ELF-1 (cell line): ENCODE measurements at regions not wholly inside any gene's neighbourhood (a gene's known extent, or its start where the extent isn't known, plus 50 kb on each side); places are given as distances from the start of the nearest gene placed in this dataset.

Source experiments
- DNase-seq: peaks from one replicate; pipeline ENCODE4 v3.0.0-alpha.2; 2016; ENCODE audit warnings: low read depth, low spot score

DNA sequence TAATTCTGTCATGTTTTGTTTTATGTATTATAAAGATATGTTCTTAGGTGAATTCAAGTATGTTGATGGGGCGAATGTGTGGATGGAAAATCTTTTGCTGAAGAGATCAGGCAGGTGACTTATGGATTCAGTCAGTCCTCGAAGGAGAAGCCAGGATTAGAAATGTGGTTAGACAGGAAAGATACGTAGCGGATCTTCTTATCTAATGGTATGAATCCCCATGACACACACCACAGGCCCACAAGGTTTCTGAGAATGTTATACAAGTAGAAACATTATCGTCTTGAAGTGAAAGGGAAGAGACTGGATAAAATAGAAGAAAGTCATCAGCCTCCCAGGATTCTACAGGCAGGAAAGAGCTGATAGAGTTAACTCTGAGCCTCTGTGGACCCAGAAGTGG is 69.0 kb upstream of the RFXAP start:
- no peak for DNase-seq

DNA sequence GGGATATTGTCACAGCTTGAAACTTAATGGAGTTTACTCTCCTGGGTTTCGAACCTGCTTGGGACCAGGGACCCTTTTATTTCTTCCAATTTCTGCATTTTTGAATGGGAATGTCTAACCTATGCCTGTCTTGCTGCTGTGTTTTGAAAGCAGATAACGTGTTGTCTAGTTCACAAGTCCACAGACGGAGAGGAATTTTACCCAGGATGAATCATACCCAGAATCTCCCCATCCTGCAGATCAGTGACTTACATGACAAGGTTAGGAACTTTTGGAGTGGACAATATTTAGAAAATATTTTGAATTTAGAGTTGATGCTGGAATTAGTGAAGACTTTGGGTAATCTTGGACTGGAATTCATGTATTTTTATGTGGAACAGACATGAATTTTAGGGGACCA is 68.6 kb upstream of the RFXAP start:
- DNase-seq: no peak

DNA sequence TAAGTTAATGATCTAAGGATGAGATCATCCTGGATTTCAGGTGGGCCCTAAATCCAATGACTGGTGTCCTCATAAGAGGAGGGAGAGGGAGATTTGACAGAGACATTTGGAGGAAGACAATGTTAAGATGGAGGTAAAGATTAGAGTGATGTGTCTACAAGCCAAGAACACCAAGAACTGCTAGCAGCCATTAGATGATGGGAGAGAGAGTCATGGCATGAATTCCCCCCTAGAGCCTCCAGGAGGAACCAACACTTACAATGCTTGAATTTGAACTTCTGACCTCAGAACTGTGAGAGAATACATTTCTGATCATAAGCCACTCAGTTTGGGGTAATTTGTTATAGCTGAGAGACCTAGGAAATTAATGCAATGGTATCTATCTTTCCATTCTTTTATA is 68.1 kb upstream of the RFXAP start:
- DNase-seq: no peak

DNA sequence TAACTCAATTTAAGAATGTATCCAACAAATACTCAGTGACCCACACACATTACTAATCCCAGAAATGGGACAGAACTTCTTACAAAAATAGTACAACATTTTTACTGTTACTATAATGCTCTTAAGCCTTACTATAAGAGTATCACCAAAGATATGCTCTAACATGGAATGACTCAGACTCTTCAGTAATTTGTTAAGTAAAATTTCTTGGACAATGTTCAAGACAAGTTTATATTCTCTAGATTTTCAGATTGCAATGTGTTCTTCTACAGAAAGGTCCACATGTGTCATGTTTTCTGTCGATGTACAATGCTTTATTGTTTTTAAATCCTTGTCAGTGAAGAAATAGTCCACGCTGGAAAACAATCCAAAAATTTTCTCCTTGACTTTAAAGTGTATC is 66.3 kb upstream of the RFXAP start:
- DNase-seq: no peak

DNA sequence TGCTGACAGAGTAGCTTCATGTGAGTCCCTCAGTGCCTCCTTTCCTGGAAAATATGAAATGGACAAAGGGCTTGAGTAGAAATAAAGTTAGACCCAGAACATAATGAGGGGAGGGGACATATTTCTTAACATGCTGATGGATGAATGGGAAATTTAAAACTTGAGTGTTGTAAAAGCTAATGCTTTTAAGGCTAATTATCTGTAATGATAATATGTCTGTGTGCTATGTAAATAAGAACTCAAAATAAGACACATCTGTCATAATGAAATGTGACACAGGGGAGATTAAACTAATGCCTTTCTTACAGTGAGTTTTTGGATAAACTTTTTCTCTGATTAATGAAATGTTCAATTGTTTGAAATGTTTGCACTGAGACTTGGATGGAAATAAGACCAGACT is 65.8 kb upstream of the RFXAP start:
- no peak for DNase-seq

DNA sequence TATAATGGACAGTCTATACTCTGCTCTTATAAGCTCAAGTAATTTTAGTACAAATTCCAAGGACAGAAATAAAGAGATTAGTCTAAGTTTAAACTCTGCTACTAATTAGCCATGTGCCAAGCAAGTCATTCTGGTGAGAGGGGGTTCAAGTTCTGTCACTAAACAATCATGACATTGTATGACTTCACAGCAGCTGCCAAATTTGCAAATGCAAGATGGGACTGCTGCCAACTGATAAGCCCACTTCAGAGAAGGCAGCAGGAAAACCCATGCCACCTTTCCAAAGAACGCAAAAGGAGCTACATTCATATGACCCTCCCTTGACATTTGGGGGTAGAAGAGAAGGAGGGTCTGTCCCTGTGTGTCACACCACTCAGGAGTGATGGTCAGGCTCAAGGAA is 60.7 kb upstream of the RFXAP start:
- no peak for DNase-seq

DNA sequence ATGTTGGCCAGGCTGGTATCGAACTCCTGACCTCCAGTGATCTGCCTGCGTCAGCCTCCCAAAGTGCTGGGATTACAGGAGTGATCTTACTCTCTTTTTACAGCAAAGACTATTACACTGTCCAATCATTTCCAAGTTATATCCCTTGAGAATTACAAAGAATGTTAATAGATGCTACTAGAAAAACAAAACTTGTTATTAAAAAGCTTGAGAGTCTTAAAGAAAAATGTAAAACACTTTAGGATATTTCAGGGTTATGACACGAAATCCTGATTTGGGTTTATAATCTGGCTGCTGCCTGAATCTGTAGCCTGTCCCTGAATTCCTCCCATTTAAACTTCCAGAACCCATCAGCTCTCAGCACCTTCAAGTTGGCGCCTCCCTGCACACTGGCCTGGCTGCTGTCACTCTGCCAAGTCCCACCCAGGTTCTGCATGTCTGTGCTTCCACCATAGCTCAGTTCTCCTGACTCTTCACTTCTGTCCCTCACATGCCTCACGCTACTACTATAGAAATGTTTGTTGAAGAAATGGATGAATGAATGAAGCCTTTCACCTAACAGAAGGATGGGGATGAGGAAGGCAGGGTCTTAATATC is 55.8 kb upstream of the RFXAP start:
- DNase-seq: no peak

DNA sequence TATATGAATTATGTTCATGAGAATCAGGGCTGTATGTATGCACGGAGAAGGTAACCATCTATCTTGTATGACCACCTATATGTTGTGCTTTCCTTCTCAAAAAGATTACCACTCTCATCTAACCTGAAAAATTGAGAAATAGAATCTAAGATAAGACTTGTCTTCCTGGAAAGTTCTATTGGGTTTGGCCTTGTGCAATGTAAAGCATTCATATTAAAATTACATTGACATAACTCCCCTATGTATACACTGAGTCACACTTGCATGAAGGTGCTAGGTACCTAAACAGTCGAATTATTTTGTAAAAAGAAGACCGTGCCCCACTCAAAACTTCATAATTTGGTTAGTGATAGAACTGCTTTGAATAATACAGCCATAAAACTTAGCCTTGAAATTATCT is 54.5 kb upstream of the RFXAP start:
- DNase-seq: no peak

DNA sequence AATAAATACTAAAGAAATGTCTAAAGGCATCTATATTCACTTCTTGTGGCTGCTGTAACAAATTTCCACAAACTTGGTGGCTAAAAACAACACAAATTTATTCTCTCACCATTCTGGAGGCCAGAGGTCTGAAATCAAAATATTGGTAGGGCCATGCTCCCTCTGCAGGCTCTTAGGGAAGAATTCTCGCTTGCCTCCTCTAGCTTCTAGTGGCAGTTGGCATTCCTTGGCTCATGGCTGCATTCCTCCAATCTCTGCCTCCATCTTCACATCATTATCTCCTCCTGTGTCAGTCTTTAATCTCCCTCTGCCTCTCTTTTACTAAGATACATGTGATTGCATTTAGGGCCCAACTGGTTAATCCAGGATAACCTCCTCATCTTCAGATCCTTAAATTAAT is 54.1 kb upstream of the RFXAP start:
- no peak for DNase-seq

DNA sequence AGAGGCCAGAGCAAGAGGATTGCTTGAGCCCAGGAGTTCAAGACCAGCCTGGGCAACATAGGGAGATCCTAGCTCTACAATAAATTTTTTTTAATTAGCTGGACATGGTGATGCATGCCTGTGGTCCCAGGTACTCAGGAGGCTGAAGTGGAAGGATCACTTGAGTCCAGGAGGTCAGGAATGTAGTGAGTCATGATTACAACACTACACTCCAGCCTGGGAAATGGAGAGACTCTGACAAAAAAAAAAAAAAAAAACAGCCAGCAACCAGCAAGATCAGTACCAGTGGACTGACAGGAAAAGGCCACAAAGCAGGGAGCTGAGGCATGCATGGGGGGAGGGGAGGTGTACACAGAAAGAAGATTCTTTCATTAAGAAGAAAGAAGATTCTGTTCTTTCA is 52.7 kb upstream of the RFXAP start:
- DNase-seq: peak; percentile 58

DNA sequence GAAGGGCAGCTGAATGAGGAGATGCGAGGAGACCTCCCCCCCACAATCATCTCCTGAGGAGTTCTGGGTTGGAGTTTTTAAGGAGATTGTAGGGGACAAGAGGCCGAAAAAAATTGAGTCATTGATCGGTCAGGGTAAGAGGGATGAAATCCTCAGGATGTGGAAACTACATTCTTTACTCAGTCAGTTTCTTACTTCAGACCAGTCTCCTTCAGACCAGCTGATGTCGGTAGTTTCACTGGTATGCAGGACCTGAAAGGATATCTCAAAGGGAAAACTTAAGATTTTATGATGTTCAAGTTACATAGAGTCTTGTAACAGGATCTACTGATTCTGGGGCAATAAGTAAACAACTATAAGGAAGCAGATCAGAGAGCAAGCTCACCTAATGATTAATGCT is 51.7 kb upstream of the RFXAP start:
- DNase-seq: no peak

DNA sequence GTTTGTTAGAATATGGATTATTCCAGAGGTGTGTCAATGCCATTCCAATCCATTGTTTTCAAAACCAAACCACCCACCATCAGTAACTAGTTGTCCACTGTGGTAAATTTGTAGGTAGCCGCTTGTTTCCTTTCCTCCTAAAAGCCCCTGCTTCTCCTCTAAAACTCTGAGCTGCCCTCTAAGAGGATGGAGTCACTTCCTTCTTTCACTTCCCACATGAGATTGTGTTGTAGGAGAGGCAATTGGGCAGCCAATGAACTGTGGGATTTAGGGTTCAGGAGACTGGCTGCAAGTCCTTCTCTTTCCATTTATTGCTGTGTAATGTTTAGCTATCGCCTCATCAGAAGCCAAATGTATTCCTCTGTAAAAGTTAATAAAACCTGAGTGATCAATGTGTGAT is 49.9 kb upstream of the RFXAP start:
- DNase-seq: no peak
